HG03280 (cell line): ENCODE measurements at regions not wholly inside any gene's neighbourhood (a gene's known extent, or its start where the extent isn't known, plus 50 kb on each side); places are given as distances from the start of the nearest gene placed in this dataset.

Experiments
- ATAC-seq: cut with Tn5 transposase; IDR thresholded peaks from one replicate; pipeline ENCODE4 v1.9.1; 2021; ENCODE audit warnings: mild to moderate bottlenecking, moderate library complexity; ENCODE audit not compliant: unreplicated experiment

- no peak for ATAC-seq
Observed at GRCh38 chr2:121085801-121086200, 199.2 kb downstream of the TFCP2L1 start.

- no peak for ATAC-seq
Observed at GRCh38 chr2:121086450-121086849, 198.6 kb downstream of the TFCP2L1 start.

DNA sequence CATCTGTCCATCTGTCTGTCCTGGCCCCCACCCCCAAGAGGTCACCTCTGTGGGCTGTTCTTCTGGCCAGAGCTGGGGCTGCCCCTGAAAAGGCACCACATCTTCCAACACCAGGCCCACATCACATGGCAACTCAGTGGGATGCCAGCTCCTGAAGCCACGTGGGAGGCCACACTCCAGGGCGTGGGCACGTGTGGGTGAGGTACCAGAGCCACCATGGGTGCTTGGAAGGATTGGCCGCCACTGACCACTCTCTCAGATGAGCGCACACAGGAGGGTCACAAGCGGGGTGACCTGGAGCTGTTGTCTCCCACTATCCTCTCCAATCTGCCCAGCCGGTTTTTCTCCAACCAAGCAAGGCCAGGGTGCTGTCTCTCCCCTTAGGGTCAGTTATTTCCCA is 197.9 kb downstream of the TFCP2L1 start:
- ATAC-seq = no peak

- no peak for ATAC-seq
Observed at GRCh38 chr2:121088251-121089165, 196.5 kb downstream of the TFCP2L1 start.

- no peak for ATAC-seq
Observed at GRCh38 chr2:121089166-121089510, 195.9 kb downstream of the TFCP2L1 start.

DNA sequence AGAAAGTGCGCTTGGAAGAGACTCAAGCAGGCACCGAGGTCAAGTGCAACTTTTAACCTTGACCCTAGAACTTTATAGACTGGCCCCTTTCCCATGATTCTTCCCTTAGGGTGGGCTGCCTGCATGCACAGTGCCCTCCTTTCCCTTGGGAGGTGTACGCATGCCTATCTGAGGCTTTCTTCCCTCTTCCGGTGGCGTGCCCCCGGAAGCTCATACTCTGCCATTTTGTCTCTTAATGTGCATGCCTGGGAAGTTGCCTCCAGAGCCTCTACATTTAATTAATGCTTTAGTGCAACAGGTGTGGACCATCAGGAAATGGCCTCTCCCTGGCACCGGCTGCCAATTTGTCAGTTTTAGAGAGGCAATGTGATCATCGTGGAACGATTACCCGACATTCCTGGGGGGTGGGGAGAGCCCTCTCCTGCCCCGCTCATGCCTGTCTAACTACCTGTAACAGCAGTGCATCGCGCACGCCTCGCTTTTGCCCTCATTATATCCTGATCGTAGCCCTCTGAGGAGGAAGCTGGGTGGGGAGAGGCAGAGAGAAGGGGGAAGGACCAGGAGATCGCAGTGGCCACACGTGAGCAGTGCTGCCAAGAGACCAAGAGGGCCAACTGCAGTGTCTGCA is 194.8 kb downstream of the TFCP2L1 start:
- no peak for ATAC-seq

GRCh38 chr2:121092095-121092494 is 192.9 kb downstream of the TFCP2L1 start:
- no peak for ATAC-seq

DNA sequence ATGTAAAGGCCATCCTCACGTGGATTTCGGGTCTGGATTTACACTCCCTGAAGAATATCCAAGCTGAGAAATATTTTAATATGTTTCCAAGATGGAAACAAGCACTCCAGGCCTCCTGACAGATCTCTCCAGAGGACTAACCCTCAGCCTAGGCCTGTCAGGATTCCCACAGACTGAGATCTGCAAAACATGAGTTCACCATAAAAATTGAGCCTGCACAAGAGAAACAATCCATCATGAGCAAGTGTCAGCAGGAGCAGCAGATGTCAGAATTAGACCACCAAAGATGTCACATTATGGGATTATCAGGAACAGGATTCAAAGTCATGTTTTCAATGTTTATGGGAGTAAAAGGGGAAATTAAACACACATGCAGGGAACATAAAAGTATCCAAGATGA is 191.3 kb downstream of the TFCP2L1 start:
- ATAC-seq = no peak

- no peak for ATAC-seq
Observed at GRCh38 chr2:121094101-121094500, 190.9 kb downstream of the TFCP2L1 start.

DNA sequence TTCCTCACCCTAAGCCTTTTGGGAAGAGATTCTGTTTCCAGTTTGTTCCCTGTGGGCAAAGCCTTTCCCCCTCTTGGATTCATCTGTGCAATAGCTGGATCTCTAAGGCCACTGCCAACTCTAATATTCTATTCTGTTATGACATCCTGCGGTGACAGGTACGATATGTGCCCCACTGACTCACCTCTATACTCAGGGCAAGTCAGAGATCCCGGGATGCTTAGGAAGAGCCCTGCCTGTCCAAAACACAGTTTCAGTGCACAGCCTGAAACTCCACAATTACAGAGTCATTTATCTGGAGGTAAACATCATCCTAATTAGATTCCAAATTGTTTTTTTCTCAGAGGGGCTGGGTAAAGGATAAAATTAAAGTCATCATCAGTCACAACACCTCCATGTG is 190.2 kb downstream of the TFCP2L1 start:
- ATAC-seq = no peak

DNA sequence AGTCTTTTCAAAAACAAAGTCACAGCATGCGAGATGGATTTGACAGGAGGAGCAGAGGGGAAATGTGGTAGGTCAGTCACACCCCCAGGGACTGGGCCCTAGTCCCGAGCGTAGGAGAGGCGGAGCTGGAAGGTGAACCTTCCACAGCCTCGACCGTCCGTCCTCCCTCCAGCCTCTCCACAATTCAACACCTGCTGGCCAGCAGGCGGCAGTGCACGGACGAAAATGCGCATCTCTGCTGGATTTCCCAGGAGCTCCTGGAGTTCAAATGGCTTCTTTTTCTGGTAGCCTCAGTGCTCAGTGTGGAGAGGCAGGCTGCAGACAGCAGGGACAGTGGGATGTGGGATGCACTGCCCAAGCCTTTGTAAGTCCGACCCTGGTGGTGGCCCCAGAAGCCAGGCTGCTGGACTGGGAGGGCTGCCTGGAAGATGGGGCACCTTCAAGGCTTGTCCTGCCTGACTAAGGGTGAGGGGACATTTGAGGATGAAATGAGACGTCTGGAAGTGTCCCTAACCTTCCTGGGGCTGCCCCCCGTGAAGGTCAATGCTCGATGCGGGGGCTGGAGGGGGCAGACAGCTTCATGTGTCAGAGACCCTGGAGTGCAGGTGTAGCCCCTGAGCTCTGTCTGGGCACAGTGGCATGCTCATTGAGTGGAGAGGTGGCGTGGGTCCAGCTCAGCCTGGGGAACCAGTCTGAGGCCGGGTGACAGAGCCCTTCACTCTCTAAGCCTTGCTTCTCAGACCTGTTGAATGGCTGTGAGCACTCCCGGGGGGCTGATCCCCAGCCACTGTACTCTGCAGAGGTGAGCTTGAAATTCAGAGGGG is 189.5 kb downstream of the TFCP2L1 start:
- no peak for ATAC-seq

- ATAC-seq = no peak
Observed at GRCh38 chr2:121096611-121097010, 188.4 kb downstream of the TFCP2L1 start.

- no peak for ATAC-seq
Observed at GRCh38 chr2:121098556-121098955, 186.4 kb downstream of the TFCP2L1 start.

DNA sequence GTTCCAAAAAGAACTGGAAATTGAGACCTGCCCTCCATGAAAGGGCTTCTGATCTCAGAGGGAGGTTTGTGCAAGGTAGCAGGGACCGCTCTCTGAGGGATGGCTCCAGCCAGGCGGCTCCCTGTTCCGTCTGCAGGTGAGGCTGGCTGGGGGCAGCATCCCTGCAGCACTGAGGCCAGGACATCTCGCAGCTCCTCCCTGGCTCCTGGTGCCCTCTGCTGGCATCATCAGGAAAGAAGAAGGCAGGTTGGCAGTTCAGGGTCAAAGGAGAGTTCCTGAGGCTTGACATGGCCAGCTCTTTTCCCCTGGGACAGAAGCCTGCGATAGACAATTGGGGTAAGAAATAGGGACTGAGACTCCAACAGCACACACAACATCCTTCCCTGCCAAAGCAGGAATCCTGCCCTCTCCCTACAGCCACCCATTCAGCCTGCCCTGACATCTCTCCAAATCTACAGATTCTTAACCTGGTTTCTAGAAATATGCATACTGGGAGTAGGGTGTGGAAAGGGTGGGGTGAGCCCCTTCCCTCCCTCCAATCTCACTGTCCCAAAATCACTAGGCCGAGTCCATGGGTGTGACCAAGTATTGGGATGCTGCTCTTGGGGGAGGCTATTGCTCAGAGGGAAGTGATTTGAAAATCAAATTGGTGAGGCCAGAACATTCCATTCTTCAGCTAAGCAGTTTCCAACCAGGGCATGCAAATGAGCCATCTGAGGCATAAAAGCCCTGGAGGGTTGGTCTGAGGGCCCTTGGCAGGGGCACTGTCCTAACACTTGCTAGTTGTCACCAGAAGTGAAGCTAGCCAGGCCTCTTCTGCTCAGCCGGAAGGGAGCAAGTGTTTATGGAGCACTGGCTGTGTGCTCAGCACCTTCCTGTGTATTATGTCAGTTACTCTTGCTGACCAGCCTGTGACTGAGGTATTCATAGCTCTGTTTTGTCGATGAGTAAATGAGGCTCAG is 185.4 kb downstream of the TFCP2L1 start:
- no peak for ATAC-seq

DNA sequence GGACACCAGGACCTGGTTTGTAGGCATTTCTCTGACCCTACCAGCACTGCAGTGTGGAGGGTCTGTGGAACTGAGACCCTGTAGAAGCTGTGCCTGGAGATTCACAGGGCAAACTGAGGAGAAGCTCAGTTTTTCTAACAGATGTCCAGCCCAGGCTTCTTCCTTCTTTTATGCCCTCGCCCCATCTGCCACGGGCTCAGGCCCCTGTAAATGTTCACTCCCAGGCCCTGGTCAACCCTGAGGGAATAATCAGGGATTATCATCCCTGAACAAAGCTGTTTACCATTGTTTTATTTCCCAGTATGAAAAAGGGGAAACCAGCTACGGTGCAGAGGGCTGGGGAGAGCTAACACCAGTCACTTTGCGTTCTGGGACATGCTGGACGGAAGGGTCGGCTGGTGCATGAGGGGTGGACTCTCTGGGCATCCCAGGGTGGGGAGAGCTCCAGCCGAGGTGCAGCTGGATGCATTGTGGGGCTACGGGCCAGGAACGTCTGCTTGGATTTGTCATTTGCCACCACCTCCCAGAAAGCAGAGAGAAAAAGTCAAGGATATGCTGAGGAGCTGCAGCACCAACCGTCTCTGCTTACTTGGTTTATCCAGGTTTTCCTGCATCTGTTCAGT is 183.8 kb downstream of the TFCP2L1 start:
- no peak for ATAC-seq

- no peak for ATAC-seq
Observed at GRCh38 chr2:121102941-121103340, 182.1 kb downstream of the TFCP2L1 start.

- ATAC-seq = no peak
Observed at GRCh38 chr2:121103960-121104359, 181.0 kb downstream of the TFCP2L1 start.

GRCh38 chr2:121104721-121105141 is 180.3 kb downstream of the TFCP2L1 start:
- ATAC-seq = no peak

DNA sequence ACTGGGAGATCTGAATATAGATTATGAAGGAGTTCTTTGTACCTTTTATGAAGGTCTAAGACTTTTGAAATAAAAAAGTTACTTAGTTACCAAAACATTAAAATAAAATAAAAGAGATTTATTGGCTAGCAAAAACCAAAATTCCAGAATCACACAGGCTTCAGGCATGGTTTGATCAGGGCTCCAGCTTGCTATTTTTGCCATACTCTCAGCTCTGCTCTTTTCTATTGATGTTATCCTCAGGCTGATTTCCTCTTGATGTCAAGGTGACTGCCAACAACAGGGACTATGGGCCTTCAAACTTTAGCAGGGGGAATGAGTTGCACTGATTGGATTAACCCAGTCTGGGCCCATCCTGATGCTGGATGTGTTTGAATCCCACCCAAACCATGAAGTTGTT is 174.1 kb downstream of the TFCP2L1 start:
- ATAC-seq = no peak

GRCh38 chr2:121118951-121119350 is 166.1 kb downstream of the TFCP2L1 start:
- ATAC-seq = no peak
